ENCODE measurements at regions not wholly inside any gene's neighbourhood (a gene's known extent, or its start where the extent isn't known, plus 50 kb on each side); places are given as distances from the start of the nearest gene placed in this dataset.

DNA sequence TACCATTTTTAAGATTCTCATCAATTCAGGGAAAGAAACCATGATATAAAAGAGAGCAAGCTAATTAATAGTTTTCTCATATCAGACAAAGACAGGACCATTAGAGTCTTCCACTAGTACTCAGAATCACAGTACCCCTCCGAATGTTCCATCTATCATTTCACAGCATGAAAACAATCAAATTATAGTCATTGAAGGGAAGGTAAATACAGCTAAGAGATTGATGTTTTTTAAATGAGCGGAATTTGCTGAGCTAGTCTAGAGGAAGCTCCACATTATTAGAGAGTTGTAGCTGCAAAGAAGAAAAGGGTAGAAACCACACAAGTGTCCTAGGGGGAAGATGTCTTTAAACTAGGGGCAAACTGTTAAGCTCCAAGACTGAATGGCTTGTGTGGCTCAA, 808.9 kb downstream of the CDH11 start:
- DNase-seq (ENCODE audit: extremely low read depth in 1 of 2, low read depth in 1 of 2) = no peak

DNA sequence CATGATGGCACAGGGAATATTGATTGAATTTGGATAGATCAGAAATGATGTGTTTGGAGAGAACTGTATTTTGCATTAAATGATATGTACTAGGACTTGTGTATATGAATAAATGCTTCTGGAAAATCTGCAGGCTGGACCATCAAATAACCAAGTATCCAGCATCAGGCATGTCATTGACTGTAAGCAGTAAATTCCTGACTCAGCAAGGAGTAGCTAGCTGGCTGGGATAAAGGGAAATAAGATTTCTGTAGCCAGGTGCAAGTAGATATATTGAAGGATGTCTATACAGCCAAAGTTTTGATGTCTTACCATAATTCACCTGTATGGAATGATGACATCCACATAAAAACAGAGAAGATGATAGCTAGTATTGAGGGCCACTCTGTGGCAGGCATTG, 809.6 kb downstream of the CDH11 start:
- DNase-seq (ENCODE audit: extremely low read depth in 1 of 2, low read depth in 1 of 2) = no peak

GRCh38 chr16:64311241-64311640, 810.6 kb downstream of the CDH11 start:
- no peak for DNase-seq (ENCODE audit: extremely low read depth in 1 of 2, low read depth in 1 of 2)

DNA sequence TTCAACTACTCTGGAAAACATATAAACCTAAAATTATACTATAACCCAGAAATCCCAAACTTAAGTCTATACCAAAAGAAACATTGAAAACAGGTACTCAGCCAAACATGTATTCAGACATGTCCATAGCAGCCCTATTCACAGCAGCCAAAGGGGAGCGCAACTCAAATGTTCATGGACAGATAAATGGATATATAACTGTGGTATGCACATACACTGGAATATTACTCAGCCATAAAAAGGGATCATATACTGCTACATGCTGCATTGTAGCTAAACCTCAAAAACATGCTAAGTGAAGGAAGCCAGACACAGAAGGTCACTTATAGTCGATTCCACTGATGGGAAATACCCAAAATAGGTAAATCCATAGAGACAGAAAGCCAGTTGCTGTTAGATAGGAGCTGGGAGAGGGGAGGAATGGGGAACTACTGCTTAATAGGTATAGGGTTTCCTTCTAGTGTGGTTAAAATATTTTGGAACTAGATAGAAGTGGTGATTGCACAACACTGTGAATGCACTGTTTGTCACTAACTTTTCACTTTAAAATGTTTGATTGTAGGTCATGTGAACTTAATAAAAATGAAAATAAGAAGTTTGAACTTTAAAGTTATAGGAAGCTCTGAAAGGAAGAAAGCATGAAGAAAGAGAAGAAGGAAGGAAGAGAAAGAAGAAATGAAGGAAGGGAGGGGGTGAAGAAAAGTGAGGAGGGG, 812.3 kb downstream of the CDH11 start:
- DNase-seq (ENCODE audit: extremely low read depth in 1 of 2, low read depth in 1 of 2) = no peak

GRCh38 chr16:64308721-64309120, 813.1 kb downstream of the CDH11 start:
- no peak for DNase-seq (ENCODE audit: extremely low read depth in 1 of 2, low read depth in 1 of 2)

DNA sequence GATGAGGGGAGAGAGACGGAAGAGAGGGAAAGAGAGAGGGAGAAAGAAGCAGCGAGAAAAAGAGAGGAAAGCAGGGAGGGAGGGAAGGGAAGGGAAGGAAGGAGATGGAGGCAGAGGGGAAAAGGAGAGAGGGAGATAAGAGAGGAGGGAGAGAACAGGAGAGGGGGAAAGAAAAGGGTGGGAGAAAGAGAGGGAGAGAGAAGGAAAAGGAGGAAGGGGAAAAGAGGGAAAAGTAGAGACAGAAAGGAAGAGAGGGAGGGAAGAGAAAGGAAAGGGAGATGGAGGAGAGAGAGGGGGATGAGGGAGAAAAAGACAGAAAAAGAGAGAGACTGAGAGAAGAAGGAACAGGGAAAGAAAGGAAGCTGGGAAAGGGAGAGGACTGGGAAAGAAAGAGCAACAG, 814.4 kb downstream of the CDH11 start:
- DNase-seq (ENCODE audit: extremely low read depth in 1 of 2, low read depth in 1 of 2) = no peak

- DNase-seq (ENCODE audit: extremely low read depth in 1 of 2, low read depth in 1 of 2) = no peak
Measured at GRCh38 chr16:64305663-64306062, 816.2 kb downstream of the CDH11 start.

DNA sequence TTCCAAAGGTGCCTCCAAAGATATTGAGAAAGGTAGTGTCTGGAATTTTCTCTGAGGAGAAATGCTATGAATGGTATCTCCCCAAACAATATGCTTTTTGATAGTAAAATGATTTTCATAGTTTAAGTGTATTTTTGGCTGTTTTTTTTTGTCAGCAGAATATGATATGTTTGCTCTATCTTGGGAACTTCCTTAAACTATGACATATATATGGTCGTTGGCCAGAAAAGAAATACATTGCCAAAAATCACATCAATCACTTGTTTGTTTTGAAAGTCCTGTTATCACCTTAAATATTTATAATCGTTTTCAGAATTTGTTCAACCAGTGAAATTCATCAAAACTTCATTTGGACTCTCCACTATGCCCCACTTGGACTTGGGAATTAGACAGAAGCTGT, 816.9 kb downstream of the CDH11 start:
- DNase-seq (ENCODE audit: extremely low read depth in 1 of 2, low read depth in 1 of 2) = no peak

DNA sequence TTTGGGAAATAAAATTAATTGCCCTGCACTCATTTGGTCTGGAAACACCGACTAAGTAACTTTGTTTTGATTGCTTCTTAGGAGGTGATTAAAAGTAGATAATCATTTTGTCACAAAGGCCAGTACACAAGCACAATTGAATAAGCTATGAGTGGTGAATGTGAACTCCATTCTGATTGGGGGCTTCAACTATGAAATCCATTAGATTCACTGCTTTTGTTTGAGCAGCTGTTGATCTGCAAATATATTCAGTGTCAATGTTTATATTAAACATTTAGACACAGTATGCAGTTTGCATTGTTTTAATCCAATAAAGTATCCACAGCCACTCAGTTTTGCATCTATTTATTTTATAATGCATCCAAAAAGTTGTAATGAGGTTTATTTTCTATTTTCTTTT, 817.5 kb downstream of the CDH11 start:
- DNase-seq (ENCODE audit: extremely low read depth in 1 of 2, low read depth in 1 of 2) = no peak

GRCh38 chr16:64297863-64298600, 823.8 kb downstream of the CDH11 start:
- DNase-seq (ENCODE audit: extremely low read depth in 1 of 2, low read depth in 1 of 2) = no peak

DNA sequence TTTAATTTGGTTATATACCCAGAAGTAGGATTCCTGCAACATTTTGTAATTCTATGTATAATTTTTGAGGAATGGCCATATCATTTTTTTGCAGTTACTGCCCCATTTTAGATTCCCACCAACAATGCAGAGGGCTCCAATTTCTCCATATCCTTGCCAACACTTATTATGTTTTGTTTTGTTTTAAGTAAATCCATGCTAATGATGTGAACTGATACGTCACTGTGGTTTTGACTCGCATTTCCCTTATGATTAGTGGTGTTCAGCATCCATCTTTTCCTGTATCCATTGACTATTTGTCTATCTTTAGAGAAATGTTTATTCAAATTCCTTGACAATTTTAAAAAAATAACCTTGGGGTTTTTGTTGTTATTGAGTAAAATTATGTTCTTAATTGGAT, 826.4 kb downstream of the CDH11 start:
- no peak for DNase-seq (ENCODE audit: extremely low read depth in 1 of 2, low read depth in 1 of 2)

DNA sequence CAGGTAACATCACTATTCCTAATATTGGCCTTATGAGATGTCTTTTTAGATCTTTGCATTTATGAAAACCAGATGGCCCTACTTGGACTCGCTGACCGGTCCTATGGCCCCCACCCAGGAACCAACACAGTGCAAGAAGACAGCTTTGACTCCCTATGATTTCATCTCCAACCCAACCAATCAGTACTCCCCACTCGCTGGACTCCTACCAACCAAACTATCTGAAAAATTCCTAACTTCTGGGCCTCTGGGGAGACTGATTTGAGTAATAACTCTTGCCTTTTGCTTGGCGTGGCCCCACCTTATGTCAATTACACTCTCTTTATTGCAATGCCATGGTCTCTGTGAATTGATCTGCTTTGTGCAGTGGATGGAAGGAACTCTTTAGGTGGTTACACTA, 828.9 kb downstream of the CDH11 start:
- no peak for DNase-seq (ENCODE audit: extremely low read depth in 1 of 2, low read depth in 1 of 2)

GRCh38 chr16:64292161-64292560, 829.7 kb downstream of the CDH11 start:
- DNase-seq (ENCODE audit: extremely low read depth in 1 of 2, low read depth in 1 of 2) = no peak

- no peak for DNase-seq (ENCODE audit: extremely low read depth in 1 of 2, low read depth in 1 of 2)
Measured at GRCh38 chr16:64290461-64290860, 831.4 kb downstream of the CDH11 start.

DNA sequence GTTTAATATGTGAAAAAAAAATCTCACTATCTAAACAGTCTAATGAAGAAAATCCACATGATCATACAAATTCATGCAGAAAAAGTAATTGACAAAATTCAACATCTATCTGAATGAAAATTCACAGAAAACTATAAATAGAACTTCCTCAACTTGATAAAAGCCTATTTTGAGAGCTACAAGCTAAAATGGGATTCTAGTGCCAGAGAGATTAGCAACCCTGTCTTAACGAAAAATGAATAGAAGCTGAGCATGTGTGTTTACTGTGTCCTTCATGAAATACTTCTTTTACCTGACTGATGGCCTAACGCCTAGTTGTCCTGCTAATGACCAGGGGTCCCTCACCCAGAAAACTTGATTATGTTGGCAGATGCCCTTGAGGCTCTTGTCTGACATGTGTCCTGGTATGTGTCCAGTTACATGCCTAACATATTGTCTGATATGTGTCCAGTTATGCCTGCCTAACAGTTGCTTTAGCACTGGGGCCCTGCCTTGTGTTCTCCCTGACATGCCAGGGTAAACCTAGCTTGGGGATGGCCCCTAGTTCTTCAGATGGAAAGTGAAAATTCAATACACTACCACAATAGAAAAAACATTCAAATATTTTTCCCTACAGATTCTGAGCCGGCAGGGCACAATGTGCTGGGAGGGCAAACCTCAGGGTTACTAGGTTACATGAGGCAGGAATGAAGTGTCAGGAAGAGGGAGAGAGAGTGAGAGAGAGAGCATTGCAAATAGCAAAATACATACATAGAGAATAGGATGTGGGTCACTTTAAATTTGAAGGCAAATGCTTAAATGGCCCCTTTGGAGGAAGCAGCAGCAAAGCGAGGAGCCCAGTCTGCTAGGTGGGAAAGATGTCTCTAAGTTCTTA, 834.0 kb downstream of the CDH11 start:
- no peak for DNase-seq (ENCODE audit: extremely low read depth in 1 of 2, low read depth in 1 of 2)

- no peak for DNase-seq (ENCODE audit: extremely low read depth in 1 of 2, low read depth in 1 of 2)
Measured at GRCh38 chr16:64282181-64282580, 839.7 kb downstream of the CDH11 start.

DNA sequence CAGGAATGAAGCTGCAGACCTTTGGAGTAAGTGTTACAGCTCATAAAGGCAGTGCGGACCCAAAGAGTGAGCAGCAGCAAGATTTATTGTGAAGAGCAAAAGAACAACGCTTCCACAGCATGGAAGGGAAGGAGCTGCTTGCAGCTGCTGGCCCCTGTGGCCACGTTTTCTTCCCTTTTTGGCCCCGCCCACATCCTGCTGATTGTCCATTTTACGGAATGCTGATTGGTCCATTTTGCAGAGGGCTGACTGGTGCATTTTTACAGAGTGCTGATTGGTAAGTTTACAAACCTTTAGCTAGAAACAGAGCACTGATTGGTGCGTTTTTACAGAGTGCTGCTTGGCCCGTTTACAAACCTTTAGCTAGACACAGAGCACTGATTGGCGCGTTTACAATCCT, 841.5 kb downstream of the CDH11 start:
- no peak for DNase-seq (ENCODE audit: extremely low read depth in 1 of 2, low read depth in 1 of 2)

DNA sequence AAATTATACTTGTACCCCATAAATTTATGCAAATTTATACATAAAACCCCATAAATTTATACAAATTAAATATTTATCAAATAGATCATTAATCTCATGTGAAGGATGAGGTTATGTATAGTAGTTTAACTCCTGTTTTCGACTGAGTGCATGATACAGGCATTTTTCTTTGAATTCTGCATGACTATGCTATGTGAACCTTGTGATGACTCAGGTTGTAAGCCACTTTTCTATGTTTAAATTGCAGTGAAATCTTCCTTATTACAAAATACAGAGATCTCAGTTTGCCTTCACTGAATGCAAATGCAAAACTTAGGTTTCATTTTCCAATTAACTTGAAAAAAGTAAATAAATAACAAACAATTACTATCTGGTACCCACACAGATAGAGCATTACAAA, 843.7 kb downstream of the CDH11 start:
- DNase-seq (ENCODE audit: extremely low read depth in 1 of 2, low read depth in 1 of 2) = no peak

- no peak for DNase-seq (ENCODE audit: extremely low read depth in 1 of 2, low read depth in 1 of 2)
Measured at GRCh38 chr16:64276646-64277045, 845.2 kb downstream of the CDH11 start.

DNA sequence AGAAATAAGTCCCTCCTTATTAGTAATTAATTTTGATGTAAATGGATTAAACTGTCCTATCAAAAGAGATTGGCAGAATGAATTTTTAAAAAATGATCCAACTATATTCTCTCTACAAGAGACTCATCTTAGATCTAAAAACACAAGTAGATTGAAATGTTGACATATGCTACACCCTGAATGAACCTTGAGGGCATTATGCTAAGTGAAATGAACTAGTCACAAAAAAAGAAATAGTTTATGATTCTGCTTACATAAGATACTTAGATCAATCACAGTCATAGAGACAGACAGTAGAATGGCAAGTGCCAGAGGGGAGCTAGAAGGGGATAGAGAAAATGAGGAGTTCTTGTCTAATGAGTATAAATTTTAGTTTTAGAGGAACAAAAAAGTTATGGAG, 849.8 kb downstream of the CDH11 start:
- no peak for DNase-seq (ENCODE audit: extremely low read depth in 1 of 2, low read depth in 1 of 2)

GRCh38 chr16:64269756-64270155, 852.1 kb downstream of the CDH11 start:
- no peak for DNase-seq (ENCODE audit: extremely low read depth in 1 of 2, low read depth in 1 of 2)

- no peak for DNase-seq (ENCODE audit: extremely low read depth in 1 of 2, low read depth in 1 of 2)
Measured at GRCh38 chr16:64265756-64266155, 856.1 kb downstream of the CDH11 start.

Measured in stimulated activated CD8-positive, alpha-beta memory T cell treated with anti-CD3 and anti-CD28 coated beads, Interleukin-7, amount 100 ng/mL, for 48 hours (primary cell).